HCT116 (cell line): ENCODE measurements at regions not wholly inside any gene's neighbourhood (a gene's known extent, or its start where the extent isn't known, plus 50 kb on each side); places are given as distances from the start of the nearest gene placed in this dataset.

ENCODE experiments used
- CTCF ChIP-seq, 3 experiments: fragments of 200-600 bp in 1 of 3; sonication (generic) in 1 of 3; IDR thresholded peaks in 2 of 3; conservative IDR thresholded peaks in 1 of 3; 2 replicates each; pipeline ENCODE4 v1.5.1; 2012 to 2017; ENCODE audit warnings: low read depth in 2 of 3, low read length in 2 of 3, antibody characterized with exemption in 1 of 3, borderline replicate concordance in 1 of 3, control low read depth in 1 of 3, mild to moderate bottlenecking in 1 of 3, mixed read lengths in 1 of 3, mixed run types in 1 of 3, moderate library complexity in 1 of 3; ENCODE audit not compliant: insufficient read depth in 1 of 3
- EGR1 ChIP-seq: IDR thresholded peaks from 2 replicates; pipeline ENCODE4 v1.6.1; 2012; ENCODE audit warnings: low read depth
- YY1 ChIP-seq: IDR thresholded peaks from 2 replicates; pipeline ENCODE4 v1.6.1; 2011; ENCODE audit warnings: low read length, low read depth, moderate library complexity, mild to moderate bottlenecking; ENCODE audit not compliant: insufficient replicate concordance; ENCODE audit errors: extremely low read depth

- TF ChIP-seq EGR1 (no peak), YY1 (no peak), CTCF (IDR thresholded peaks at IDR 0.05 in 2 of 3, conservative IDR thresholded peaks at IDR 0.05 in 1 of 3; ENCODE audit: borderline replicate concordance in 1 of 3, insufficient read depth in 1 of 3, low read depth in 2 of 3, low read length in 2 of 3) (no peak)
Observed at GRCh38 chr15:63447017-63447676, 57.2 kb upstream of the USP3 start.
